ENCODE measurements at regions not wholly inside any gene's neighbourhood (a gene's known extent, or its start where the extent isn't known, plus 50 kb on each side); places are given as distances from the start of the nearest gene placed in this dataset.

DNA sequence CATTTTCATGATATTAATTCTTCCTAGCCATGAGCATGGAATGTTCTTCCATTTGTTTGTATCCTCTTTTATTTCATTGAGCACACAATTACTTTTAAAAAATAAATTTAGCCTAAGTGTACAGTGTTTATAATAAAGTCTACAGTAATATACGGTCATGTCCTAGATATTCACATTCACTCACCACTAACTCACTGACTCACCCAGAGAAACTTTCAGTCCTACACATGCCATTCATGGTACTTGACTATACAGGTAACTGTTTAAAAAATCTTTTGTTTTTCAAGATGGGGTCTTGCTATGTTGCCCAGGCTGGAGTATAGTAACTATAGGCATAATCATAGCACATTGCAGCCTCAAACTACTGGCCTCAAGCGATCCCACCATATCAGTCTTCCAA lies 348.1 kb downstream of the RAPGEF2 start:
- intact Hi-C loops (cut with DNase I), result no loop called here
- no peak overlapping the region for H3K27ac ChIP-seq (ENCODE audit: low read depth in 1 of 2, low read length in 2 of 2)
- H3K4me3 ChIP-seq (ENCODE audit: low read length in 2 of 2), result no peak overlapping the region
- ATAC-seq (ENCODE audit: low FRiP score), result no peak
- WGBS, 2 donors, result 86 to 96% methylated on average over 2 of the region's 2 CpGs
- H3K36me3 ChIP-seq (ENCODE audit: control insufficient read depth in 1 of 2, insufficient read depth in 2 of 2, low read length in 1 of 2), result no peaks in the 10 kb centered on the region
- H3K4me1 ChIP-seq (ENCODE audit: control insufficient read depth in 1 of 2, insufficient read depth in 2 of 2, low read length in 2 of 2), result no peaks in the 10 kb centered on the region
- DNase-seq, result no peak
- H3K27me3 ChIP-seq (ENCODE audit: control insufficient read depth in 1 of 2, insufficient read depth in 2 of 2, low read length in 1 of 2), result no peaks in the 10 kb centered on the region
- no peaks in the 10 kb centered on the region for H3K9me3 ChIP-seq (ENCODE audit: control insufficient read depth, low read length)

DNA sequence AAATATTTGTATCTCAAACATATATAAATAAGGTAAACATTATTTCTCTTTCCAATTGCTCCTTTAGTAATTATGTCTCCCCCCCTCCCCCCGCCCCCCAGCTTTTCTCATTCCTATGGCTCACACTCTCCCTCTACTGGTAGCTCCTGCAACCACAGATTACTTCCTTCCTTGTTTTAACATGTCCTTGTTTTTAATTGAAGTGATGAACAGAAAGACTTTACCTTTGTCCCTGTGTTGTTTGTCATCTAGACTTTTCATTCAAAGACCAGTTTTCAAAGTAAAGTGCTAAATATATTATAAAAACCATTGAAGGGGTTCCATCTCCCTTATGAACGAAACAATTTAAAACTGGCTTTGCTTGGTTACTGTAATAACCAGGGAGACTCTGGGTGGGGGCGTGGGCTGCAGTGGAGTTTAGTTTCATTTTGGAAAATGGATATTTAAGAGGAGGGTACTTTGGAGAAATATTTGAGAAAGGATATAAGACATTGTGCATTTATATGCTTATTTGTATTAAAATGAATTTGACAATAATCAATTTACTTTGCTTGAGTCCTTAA lies 352.9 kb downstream of the RAPGEF2 start:
- no peak overlapping the region for H3K27ac ChIP-seq (ENCODE audit: low read depth in 1 of 2, low read length in 2 of 2)
- no peaks in the 10 kb centered on the region for H3K4me1 ChIP-seq (ENCODE audit: control insufficient read depth in 1 of 2, insufficient read depth in 2 of 2, low read length in 2 of 2)
- H3K9me3 ChIP-seq (ENCODE audit: control insufficient read depth, low read length), result no peaks in the 10 kb centered on the region
- intact Hi-C loops (cut with DNase I), result no loop called here
- H3K27me3 ChIP-seq (ENCODE audit: control insufficient read depth in 1 of 2, insufficient read depth in 2 of 2, low read length in 1 of 2), result no peaks in the 10 kb centered on the region
- DNase-seq (no peak), ATAC-seq (ENCODE audit: low FRiP score) (no peak)
- no peak overlapping the region for H3K4me3 ChIP-seq (ENCODE audit: low read length in 2 of 2)
- no peaks in the 10 kb centered on the region for H3K36me3 ChIP-seq (ENCODE audit: control insufficient read depth in 1 of 2, insufficient read depth in 2 of 2, low read length in 1 of 2)
- WGBS, 2 donors, result 19 to 22% methylated on average over 3 of the region's 3 CpGs

DNA sequence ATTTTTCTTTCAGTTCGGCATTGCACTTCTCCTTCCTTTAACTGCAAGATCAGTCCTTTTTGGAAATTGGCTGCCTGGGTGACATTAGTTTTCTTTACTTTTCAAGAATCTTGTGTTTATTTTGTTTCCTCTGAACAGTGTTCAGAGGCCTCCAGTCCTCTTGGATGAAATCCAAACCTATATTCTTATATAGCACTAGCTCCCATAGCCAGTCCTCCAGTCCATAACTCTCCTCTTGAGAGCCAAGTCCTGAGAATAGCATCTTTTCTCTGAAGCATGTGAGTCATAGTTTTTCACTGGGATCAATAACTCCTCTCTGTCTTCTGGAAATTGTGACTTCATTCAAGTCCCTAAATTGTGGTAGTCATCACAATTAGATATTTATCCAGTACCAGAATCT lies 357.5 kb downstream of the RAPGEF2 start:
- H3K27ac ChIP-seq (ENCODE audit: low read depth in 1 of 2, low read length in 2 of 2), result no peak overlapping the region
- no peaks in the 10 kb centered on the region for H3K36me3 ChIP-seq (ENCODE audit: control insufficient read depth in 1 of 2, insufficient read depth in 2 of 2, low read length in 1 of 2)
- no peaks in the 10 kb centered on the region for H3K27me3 ChIP-seq (ENCODE audit: control insufficient read depth in 1 of 2, insufficient read depth in 2 of 2, low read length in 1 of 2)
- DNase-seq (no peak), ATAC-seq (ENCODE audit: low FRiP score) (no peak)
- peaks cover 6% of the 10 kb centered on the region for H3K9me3 ChIP-seq (ENCODE audit: control insufficient read depth, low read length)
- intact Hi-C loops (cut with DNase I), result no loop called here
- H3K4me3 ChIP-seq (ENCODE audit: low read length in 2 of 2), result no peak overlapping the region
- WGBS, 2 donors, result 72 to 81% methylated on average over 1 of the region's 1 CpG
- no peaks in the 10 kb centered on the region for H3K4me1 ChIP-seq (ENCODE audit: control insufficient read depth in 1 of 2, insufficient read depth in 2 of 2, low read length in 2 of 2)

DNA sequence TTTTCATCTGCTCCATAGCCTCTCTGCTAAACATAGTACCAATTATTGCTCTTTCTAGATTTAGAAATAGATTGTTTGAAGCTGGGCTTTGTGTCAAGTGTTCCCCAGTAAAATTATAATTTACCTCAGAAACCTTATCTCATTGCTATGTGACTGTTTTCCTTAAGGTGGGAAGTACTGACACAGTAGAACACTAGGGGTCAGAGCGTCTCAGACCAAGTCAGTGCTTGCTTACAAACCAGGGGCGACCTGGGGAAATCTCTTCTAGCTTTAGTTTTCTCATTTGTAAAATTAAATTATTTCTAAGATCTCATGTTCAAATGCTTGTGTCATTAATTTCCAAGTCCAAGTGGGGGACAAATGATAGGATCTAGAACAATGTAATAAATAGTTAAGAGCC lies 360.4 kb downstream of the RAPGEF2 start:
- 80 to 87% methylated on average over 2 of the region's 2 CpGs for WGBS, 2 donors
- DNase-seq, result no peak
- intact Hi-C loops (cut with DNase I), result no loop called here

DNA sequence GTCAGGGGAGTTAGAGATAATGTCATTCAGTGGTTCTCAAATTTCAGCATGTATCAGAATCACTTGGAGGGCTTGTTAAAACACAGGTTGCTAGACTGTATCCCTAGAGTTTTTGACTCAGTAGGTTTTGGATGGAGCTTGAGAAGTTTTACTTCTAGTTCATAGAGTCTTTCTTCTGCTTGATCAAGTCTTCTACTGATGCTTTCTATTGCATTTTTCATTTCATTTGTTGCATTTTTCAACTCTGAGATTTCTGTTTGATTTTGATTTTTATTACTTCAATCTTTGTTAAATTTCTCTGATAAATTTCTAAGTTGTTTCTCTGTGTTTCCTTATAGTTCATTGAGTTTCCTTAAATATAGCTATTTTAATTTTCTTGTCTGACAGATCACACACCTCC lies 361.4 kb downstream of the RAPGEF2 start:
- peaks cover 8% of the 10 kb centered on the region for H3K9me3 ChIP-seq (ENCODE audit: control insufficient read depth, low read length)
- no peak for ATAC-seq (ENCODE audit: low FRiP score)
- H3K4me3 ChIP-seq (ENCODE audit: low read length in 2 of 2), result no peak overlapping the region
- H3K27ac ChIP-seq (ENCODE audit: low read depth in 1 of 2, low read length in 2 of 2), result no peak overlapping the region
- no peak for DNase-seq
- no peaks in the 10 kb centered on the region for H3K36me3 ChIP-seq (ENCODE audit: control insufficient read depth in 1 of 2, insufficient read depth in 2 of 2, low read length in 1 of 2)
- no peaks in the 10 kb centered on the region for H3K27me3 ChIP-seq (ENCODE audit: control insufficient read depth in 1 of 2, insufficient read depth in 2 of 2, low read length in 1 of 2)
- no peaks in the 10 kb centered on the region for H3K4me1 ChIP-seq (ENCODE audit: control insufficient read depth in 1 of 2, insufficient read depth in 2 of 2, low read length in 2 of 2)
- intact Hi-C loops (cut with DNase I), result no loop called here

More for the DNA sequence above, 360.4 kb downstream of the RAPGEF2 start:
- no peak for ATAC-seq (ENCODE audit: low FRiP score)
- Histone ChIP-seq H3K36me3 (ENCODE audit: control insufficient read depth in 1 of 2, insufficient read depth in 2 of 2, low read length in 1 of 2) (no peaks in the 10 kb centered on the region), H3K4me1 (ENCODE audit: control insufficient read depth in 1 of 2, insufficient read depth in 2 of 2, low read length in 2 of 2) (no peaks in the 10 kb centered on the region), H3K9me3 (ENCODE audit: control insufficient read depth, low read length) (peaks cover 8% of the 10 kb centered on the region), H3K4me3 (ENCODE audit: low read length in 2 of 2) (no peak overlapping the region), H3K27me3 (ENCODE audit: control insufficient read depth in 1 of 2, insufficient read depth in 2 of 2, low read length in 1 of 2) (no peaks in the 10 kb centered on the region), H3K27ac (ENCODE audit: low read depth in 1 of 2, low read length in 2 of 2) (no peak overlapping the region)

DNA sequence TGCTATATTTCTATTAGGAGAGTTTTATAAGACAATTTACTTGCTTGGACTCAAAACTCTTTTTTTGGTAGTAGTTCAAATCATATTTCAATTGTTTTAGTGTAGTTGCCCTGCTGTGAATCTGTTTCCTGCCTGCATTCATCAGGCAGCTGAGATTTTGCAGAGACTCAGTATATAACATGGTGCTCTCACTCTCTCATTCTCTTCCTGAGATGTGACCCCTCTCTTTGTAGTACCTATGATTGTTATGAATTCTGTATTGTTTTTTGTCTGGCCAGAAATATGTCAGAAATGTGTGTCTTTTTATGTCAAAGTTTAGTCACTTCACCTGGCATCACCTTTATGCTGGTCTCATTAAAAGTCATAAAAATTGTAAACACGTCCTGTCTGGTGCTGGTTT lies 374.0 kb downstream of the RAPGEF2 start:
- WGBS, 2 donors, result 69 to 76% methylated on average over 1 of the region's 1 CpG
- Histone ChIP-seq H3K27me3 (ENCODE audit: control insufficient read depth in 1 of 2, insufficient read depth in 2 of 2, low read length in 1 of 2) (peaks cover 0 to 2% of the 10 kb centered on the region in 2 donors), H3K4me1 (ENCODE audit: control insufficient read depth in 1 of 2, insufficient read depth in 2 of 2, low read length in 2 of 2) (no peaks in the 10 kb centered on the region), H3K4me3 (ENCODE audit: low read length in 2 of 2) (no peak overlapping the region), H3K27ac (ENCODE audit: low read depth in 1 of 2, low read length in 2 of 2) (no peak overlapping the region), H3K9me3 (ENCODE audit: control insufficient read depth, low read length) (no peaks in the 10 kb centered on the region), H3K36me3 (ENCODE audit: control insufficient read depth in 1 of 2, insufficient read depth in 2 of 2, low read length in 1 of 2) (no peaks in the 10 kb centered on the region)
- intact Hi-C loops (cut with DNase I), result no loop called here
- ATAC-seq (ENCODE audit: low FRiP score) (no peak), DNase-seq (no peak)

DNA sequence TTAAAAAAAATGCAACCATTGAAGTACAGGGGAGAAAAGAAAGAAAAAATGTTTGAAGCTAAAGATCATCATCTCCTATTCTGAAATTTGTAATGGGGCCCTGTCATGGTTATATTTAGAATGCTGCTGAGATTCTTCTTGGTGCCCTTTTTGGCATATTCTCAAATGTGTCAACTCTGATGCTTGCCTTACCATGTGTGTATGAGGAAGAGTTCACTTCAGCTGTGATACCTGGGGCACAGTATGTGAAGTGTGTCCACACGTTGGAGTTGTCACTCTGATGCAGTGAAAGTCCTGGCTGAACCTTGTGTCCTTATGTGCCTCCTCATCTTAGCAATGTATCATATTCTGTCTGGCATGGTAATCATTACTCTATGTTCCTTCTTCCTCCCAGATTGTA lies 377.9 kb downstream of the RAPGEF2 start:
- no peak for ATAC-seq (ENCODE audit: low FRiP score)

DNA sequence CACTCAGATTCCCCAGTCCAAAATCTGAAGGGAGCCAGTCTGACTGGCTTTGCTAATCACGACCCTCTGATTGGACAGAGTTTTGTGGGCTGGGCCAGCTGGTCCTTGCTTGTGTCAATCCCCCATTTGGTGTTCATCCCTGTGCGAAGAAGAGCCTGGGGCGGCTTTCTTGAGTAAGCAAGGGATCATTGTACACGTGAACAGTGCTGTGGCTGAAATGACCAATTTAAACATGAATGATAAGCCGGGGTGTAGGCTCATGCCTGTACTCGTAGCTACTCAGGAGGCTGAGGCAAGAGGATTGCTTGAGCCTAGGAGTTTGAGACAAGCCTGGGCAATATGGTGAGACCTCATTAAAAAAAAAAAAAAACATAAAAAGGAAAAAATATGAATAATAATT lies 379.1 kb downstream of the RAPGEF2 start:
- H3K36me3 ChIP-seq (ENCODE audit: control insufficient read depth in 1 of 2, insufficient read depth in 2 of 2, low read length in 1 of 2), result no peaks in the 10 kb centered on the region
- H3K27me3 ChIP-seq (ENCODE audit: control insufficient read depth in 1 of 2, insufficient read depth in 2 of 2, low read length in 1 of 2), result peaks cover 0 to 4% of the 10 kb centered on the region in 2 donors
- no peak for DNase-seq
- no peak overlapping the region for H3K27ac ChIP-seq (ENCODE audit: low read depth in 1 of 2, low read length in 2 of 2)
- H3K9me3 ChIP-seq (ENCODE audit: control insufficient read depth, low read length), result no peaks in the 10 kb centered on the region
- H3K4me1 ChIP-seq (ENCODE audit: control insufficient read depth in 1 of 2, insufficient read depth in 2 of 2, low read length in 2 of 2), result no peaks in the 10 kb centered on the region
- 82 to 95% methylated on average over 6 of the region's 6 CpGs for WGBS, 2 donors
- ATAC-seq (ENCODE audit: low FRiP score), result no peak
- no peak overlapping the region for H3K4me3 ChIP-seq (ENCODE audit: low read length in 2 of 2)
- intact Hi-C loops (cut with DNase I), result no loop called here

More for the DNA sequence above, 377.9 kb downstream of the RAPGEF2 start:
- no peak for DNase-seq
- Histone ChIP-seq H3K4me1 (ENCODE audit: control insufficient read depth in 1 of 2, insufficient read depth in 2 of 2, low read length in 2 of 2) (no peaks in the 10 kb centered on the region), H3K9me3 (ENCODE audit: control insufficient read depth, low read length) (no peaks in the 10 kb centered on the region), H3K36me3 (ENCODE audit: control insufficient read depth in 1 of 2, insufficient read depth in 2 of 2, low read length in 1 of 2) (no peaks in the 10 kb centered on the region), H3K4me3 (ENCODE audit: low read length in 2 of 2) (no peak overlapping the region), H3K27ac (ENCODE audit: low read depth in 1 of 2, low read length in 2 of 2) (no peak overlapping the region), H3K27me3 (ENCODE audit: control insufficient read depth in 1 of 2, insufficient read depth in 2 of 2, low read length in 1 of 2) (peaks cover 0 to 4% of the 10 kb centered on the region in 2 donors)
- intact Hi-C loops (cut with DNase I), result no loop called here
- WGBS, 2 donors, result 33 to 82% methylated on average over 1 of the region's 1 CpG

DNA sequence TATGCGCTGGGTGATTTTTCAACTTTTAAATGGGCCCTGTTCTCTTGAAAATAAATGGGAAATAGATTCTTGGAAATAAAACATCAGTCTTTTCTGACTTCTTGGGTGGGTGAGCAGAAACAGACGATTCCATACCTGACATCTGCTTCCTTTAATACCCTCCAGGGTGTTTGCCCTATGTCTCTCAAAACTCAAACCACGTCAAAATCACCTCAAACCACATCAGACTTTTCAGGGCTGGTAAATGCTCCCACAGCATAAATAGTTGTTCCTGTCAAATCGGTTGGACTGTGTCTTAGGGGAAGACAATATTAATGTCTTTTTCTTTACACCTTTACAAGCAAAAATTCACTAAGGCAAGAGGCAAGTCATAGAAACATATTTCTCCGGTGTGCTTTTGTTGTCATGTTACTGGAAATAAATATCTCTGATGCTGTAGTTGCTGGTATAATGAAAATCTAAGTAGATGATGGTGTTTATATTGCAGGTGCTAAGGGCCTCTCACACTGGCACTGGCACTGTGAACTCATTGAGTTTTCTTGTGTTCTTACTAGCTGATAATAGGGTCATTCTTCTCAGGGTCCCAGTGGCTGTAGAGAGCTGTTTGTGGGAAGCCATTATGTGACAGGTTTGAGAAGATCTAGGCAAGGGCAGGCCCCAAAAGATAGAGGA lies 380.4 kb downstream of the RAPGEF2 start:
- ATAC-seq (ENCODE audit: low FRiP score) (no peak), DNase-seq (no peak)
- H3K27ac ChIP-seq (ENCODE audit: low read depth in 1 of 2, low read length in 2 of 2), result no peak overlapping the region
- H3K9me3 ChIP-seq (ENCODE audit: control insufficient read depth, low read length), result no peaks in the 10 kb centered on the region
- H3K27me3 ChIP-seq (ENCODE audit: control insufficient read depth in 1 of 2, insufficient read depth in 2 of 2, low read length in 1 of 2), result peaks cover 0 to 4% of the 10 kb centered on the region in 2 donors
- intact Hi-C loops (cut with DNase I), result no loop called here
- H3K36me3 ChIP-seq (ENCODE audit: control insufficient read depth in 1 of 2, insufficient read depth in 2 of 2, low read length in 1 of 2), result no peaks in the 10 kb centered on the region
- no peaks in the 10 kb centered on the region for H3K4me1 ChIP-seq (ENCODE audit: control insufficient read depth in 1 of 2, insufficient read depth in 2 of 2, low read length in 2 of 2)
- no peak overlapping the region for H3K4me3 ChIP-seq (ENCODE audit: low read length in 2 of 2)
- 78 to 82% methylated on average over 5 of the region's 5 CpGs for WGBS, 2 donors
